ENCODE measurements at regions not wholly inside any gene's neighbourhood (a gene's known extent, or its start where the extent isn't known, plus 50 kb on each side); places are given as distances from the start of the nearest gene placed in this dataset.

DNA sequence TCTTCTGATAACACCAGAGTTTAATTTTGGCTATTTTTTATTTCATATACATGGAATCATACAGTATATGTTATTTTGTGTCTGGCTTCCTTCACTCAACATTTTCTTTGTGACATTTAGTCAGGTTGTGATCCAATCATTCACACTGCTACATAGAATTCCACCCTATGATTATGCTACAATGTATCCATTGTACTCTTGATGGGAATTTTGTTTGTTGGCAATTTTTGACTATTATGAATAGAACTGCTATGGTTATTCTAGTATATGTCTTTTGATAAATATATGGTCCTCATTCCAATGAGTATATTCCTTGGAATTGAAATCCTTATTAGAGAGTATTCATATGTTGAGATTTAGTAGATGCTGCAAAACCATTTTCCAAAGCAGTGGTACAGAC, 936.4 kb upstream of the CHAC2 start:
- no peak for TF ChIP-seq EZH2phosphoT487 (IDR thresholded peaks at IDR 0.05; ENCODE audit: insufficient read depth, low read depth)
- TF ChIP-seq EZH2 (IDR thresholded peaks at IDR 0.05; ENCODE audit: insufficient read depth, poor library complexity, severe bottlenecking) = no peak
- no peak overlapping the region for H3K4me2 ChIP-seq (ENCODE audit: unreplicated experiment)
- no peak overlapping the region for H3K9ac ChIP-seq
- H3K9me3 ChIP-seq (ENCODE audit: low read depth) = no peaks in the 10 kb centered on the region
- no peaks in the 10 kb centered on the region for H3K9me2 ChIP-seq (ENCODE audit: insufficient read depth)
- H3K27me3 ChIP-seq (replicated peaks; ENCODE audit: insufficient read depth) = no peaks in the 10 kb centered on the region
- no peaks in the 10 kb centered on the region for H3K36me3 ChIP-seq (ENCODE audit: low read depth)
- no peaks in the 10 kb centered on the region for H3K79me2 ChIP-seq (ENCODE audit: insufficient read depth)
- in situ Hi-C loops (cut with MboI) = no loop called here
- no peak for DNase-seq
- no peak overlapping the region for H3K4me3 ChIP-seq
- no peaks in the 10 kb centered on the region for H3K4me1 ChIP-seq (ENCODE audit: insufficient read depth)
- H3F3A ChIP-seq (ENCODE audit: insufficient read depth) = no peaks in the 10 kb centered on the region
- no peak overlapping the region for H2AFZ ChIP-seq
- no peak overlapping the region for H3K27ac ChIP-seq
- no peaks in the 10 kb centered on the region; the same call in 1 of the 2 replicates for H4K20me1 ChIP-seq (ENCODE audit: insufficient read depth)

GRCh38 chr2:52828112-52828511, 939.5 kb upstream of the CHAC2 start:
- H3K4me3 ChIP-seq = no peak overlapping the region
- H3K9me2 ChIP-seq (ENCODE audit: insufficient read depth) = no peaks in the 10 kb centered on the region
- no peak overlapping the region for H2AFZ ChIP-seq
- no peaks in the 10 kb centered on the region for H3K27me3 ChIP-seq (replicated peaks; ENCODE audit: insufficient read depth)
- TF ChIP-seq EZH2 (IDR thresholded peaks at IDR 0.05; ENCODE audit: insufficient read depth, poor library complexity, severe bottlenecking) = no peak
- TF ChIP-seq EZH2phosphoT487 (IDR thresholded peaks at IDR 0.05; ENCODE audit: insufficient read depth, low read depth) = no peak
- H3K9me3 ChIP-seq (ENCODE audit: low read depth) = no peaks in the 10 kb centered on the region
- no peak overlapping the region for H3K27ac ChIP-seq
- no peak overlapping the region for H3K9ac ChIP-seq
- DNase-seq = no peak
- H3K4me2 ChIP-seq (ENCODE audit: unreplicated experiment) = no peak overlapping the region
- in situ Hi-C loops (cut with MboI) = no loop called here
- H3K36me3 ChIP-seq (ENCODE audit: low read depth) = no peaks in the 10 kb centered on the region
- no peaks in the 10 kb centered on the region for H3F3A ChIP-seq (ENCODE audit: insufficient read depth)
- H4K20me1 ChIP-seq (ENCODE audit: insufficient read depth) = no peaks in the 10 kb centered on the region; the same call in 1 of the 2 replicates
- H3K4me1 ChIP-seq (ENCODE audit: insufficient read depth) = no peaks in the 10 kb centered on the region
- 34 to 38% methylated on average over 1 of the region's 1 CpG for WGBS, 2 experiments (ENCODE audit: low coverage in 1 of 2, low lambda C conversion rate in 2 of 2, missing lambda C conversion rate in 2 of 2)
- H3K79me2 ChIP-seq (ENCODE audit: insufficient read depth) = no peaks in the 10 kb centered on the region

DNA sequence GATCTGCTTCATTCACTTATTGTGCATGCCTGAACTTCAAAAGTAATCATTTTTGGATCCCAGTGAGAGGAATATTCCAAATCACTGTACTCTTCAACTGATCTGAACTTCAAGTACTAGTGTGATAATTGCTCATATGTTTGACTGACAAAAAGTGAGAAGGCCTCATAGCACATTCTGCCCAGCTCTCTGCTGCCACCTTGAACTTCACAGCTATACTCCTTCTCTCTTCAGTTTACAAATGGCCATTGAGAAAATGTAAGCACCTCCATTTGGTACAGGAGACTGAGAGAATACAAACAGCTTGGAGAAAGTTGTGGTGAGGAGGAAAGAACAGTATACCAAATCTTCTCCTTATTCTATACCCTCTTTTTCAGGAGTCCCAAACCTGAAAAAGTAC, 946.0 kb upstream of the CHAC2 start:
- no peaks in the 10 kb centered on the region for H3K9me2 ChIP-seq (ENCODE audit: insufficient read depth)
- peak; percentile 0 for DNase-seq
- in situ Hi-C loops (cut with MboI) = no loop called here

GRCh38 chr2:52818958-52819357, 948.6 kb upstream of the CHAC2 start:
- TF ChIP-seq EZH2phosphoT487 (IDR thresholded peaks at IDR 0.05; ENCODE audit: insufficient read depth, low read depth) = no peak
- no peak for TF ChIP-seq EZH2 (IDR thresholded peaks at IDR 0.05; ENCODE audit: insufficient read depth, poor library complexity, severe bottlenecking)
- no peak for DNase-seq
- H4K20me1 ChIP-seq (ENCODE audit: insufficient read depth) = no peaks in the 10 kb centered on the region

More for the DNA sequence above, 946.0 kb upstream of the CHAC2 start:
- H3F3A ChIP-seq (ENCODE audit: insufficient read depth) = no peaks in the 10 kb centered on the region
- no peak overlapping the region for H2AFZ ChIP-seq
- no peak overlapping the region for H3K9ac ChIP-seq
- TF ChIP-seq EZH2phosphoT487 (IDR thresholded peaks at IDR 0.05; ENCODE audit: insufficient read depth, low read depth) (no peak), EZH2 (IDR thresholded peaks at IDR 0.05; ENCODE audit: insufficient read depth, poor library complexity, severe bottlenecking) (no peak)
- no peaks in the 10 kb centered on the region for H3K27me3 ChIP-seq (replicated peaks; ENCODE audit: insufficient read depth)
- H3K4me2 ChIP-seq (ENCODE audit: unreplicated experiment) = no peak overlapping the region
- no peak overlapping the region for H3K4me3 ChIP-seq
- no peaks in the 10 kb centered on the region for H3K9me3 ChIP-seq (ENCODE audit: low read depth)
- no peaks in the 10 kb centered on the region for H4K20me1 ChIP-seq (ENCODE audit: insufficient read depth)
- H3K27ac ChIP-seq = no peak overlapping the region
- H3K79me2 ChIP-seq (ENCODE audit: insufficient read depth) = no peaks in the 10 kb centered on the region
- H3K4me1 ChIP-seq (ENCODE audit: insufficient read depth) = no peaks in the 10 kb centered on the region
- H3K36me3 ChIP-seq (ENCODE audit: low read depth) = no peaks in the 10 kb centered on the region

DNA sequence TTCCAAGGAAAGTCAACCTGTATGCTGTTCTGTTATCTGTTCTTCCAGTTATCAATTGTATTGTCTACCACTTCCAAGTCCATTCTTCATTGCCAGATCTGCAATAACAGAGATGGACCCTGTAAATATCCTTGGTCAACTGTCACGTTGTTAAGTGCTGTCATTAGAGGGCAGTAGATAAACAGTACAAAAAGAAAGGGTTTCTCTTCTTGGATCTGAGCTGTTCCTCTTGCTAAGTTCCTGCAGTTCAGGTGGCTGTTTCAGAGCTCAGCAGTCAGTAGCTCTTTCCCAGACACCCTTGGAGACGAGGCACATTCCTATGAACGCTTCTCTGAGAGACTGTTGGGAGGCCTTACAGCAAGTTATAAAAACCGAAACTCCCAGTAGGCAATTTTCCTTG, 957.1 kb upstream of the CHAC2 start:
- Histone ChIP-seq H3K4me3 (no peak overlapping the region), H2AFZ (no peak overlapping the region), H3K27me3 (replicated peaks; ENCODE audit: insufficient read depth) (no peaks in the 10 kb centered on the region), H3K79me2 (ENCODE audit: insufficient read depth) (no peaks in the 10 kb centered on the region), H3K4me2 (ENCODE audit: unreplicated experiment) (no peak overlapping the region), H3K27ac (no peak overlapping the region), H3K9me2 (ENCODE audit: insufficient read depth) (no peaks in the 10 kb centered on the region), H3K36me3 (ENCODE audit: low read depth) (no peaks in the 10 kb centered on the region), H3F3A (ENCODE audit: insufficient read depth) (no peaks in the 10 kb centered on the region), H4K20me1 (ENCODE audit: insufficient read depth) (no peaks in the 10 kb centered on the region), H3K4me1 (ENCODE audit: insufficient read depth) (no peaks in the 10 kb centered on the region), H3K9me3 (ENCODE audit: low read depth) (no peaks in the 10 kb centered on the region), H3K9ac (no peak overlapping the region)
- in situ Hi-C loops (cut with MboI) = no loop called here
- no peak for TF ChIP-seq EZH2 (IDR thresholded peaks at IDR 0.05; ENCODE audit: insufficient read depth, poor library complexity, severe bottlenecking)
- TF ChIP-seq EZH2phosphoT487 (IDR thresholded peaks at IDR 0.05; ENCODE audit: insufficient read depth, low read depth) = no peak
- 13 to 21% methylated on average over 4 of the region's 4 CpGs for WGBS, 2 experiments (ENCODE audit: low coverage in 1 of 2, low lambda C conversion rate in 2 of 2, missing lambda C conversion rate in 2 of 2)
- DNase-seq = peak; percentile 31

More at GRCh38 chr2:52818958-52819357, 948.6 kb upstream of the CHAC2 start:
- H3K36me3 ChIP-seq (ENCODE audit: low read depth) = no peaks in the 10 kb centered on the region
- no peaks in the 10 kb centered on the region for H3F3A ChIP-seq (ENCODE audit: insufficient read depth)
- H3K79me2 ChIP-seq (ENCODE audit: insufficient read depth) = no peaks in the 10 kb centered on the region
- H3K4me2 ChIP-seq (ENCODE audit: unreplicated experiment) = no peak overlapping the region
- H3K4me1 ChIP-seq (ENCODE audit: insufficient read depth) = no peaks in the 10 kb centered on the region
- H3K9me3 ChIP-seq (ENCODE audit: low read depth) = no peaks in the 10 kb centered on the region
- no peaks in the 10 kb centered on the region for H3K9me2 ChIP-seq (ENCODE audit: insufficient read depth)
- no peaks in the 10 kb centered on the region for H3K27me3 ChIP-seq (replicated peaks; ENCODE audit: insufficient read depth)
- no peak overlapping the region for H3K4me3 ChIP-seq
- no peak overlapping the region for H2AFZ ChIP-seq
- H3K27ac ChIP-seq = no peak overlapping the region
- no peak overlapping the region for H3K9ac ChIP-seq
- in situ Hi-C loops (cut with MboI) = no loop called here

All from GM23248 (cell line).